ENCODE measurements at regions not wholly inside any gene's neighbourhood (a gene's known extent, or its start where the extent isn't known, plus 50 kb on each side); places are given as distances from the start of the nearest gene placed in this dataset.

GRCh38 chr5:153919161-153919560 is 119.5 kb downstream of the FAM114A2 start:
- TF ChIP-seq POLR2AphosphoS5 (IDR thresholded peaks at IDR 0.05) (no peak), POLR2A (IDR thresholded peaks at IDR 0.05) (no peak), CTCF (IDR thresholded peaks at IDR 0.05) (no peak)

All from sigmoid colon (tissue), 4 donors.